Hepatocyte (in vitro differentiated cells): ENCODE measurements at regions not wholly inside any gene's neighbourhood (a gene's known extent, or its start where the extent isn't known, plus 50 kb on each side); places are given as distances from the start of the nearest gene placed in this dataset.

Experiments used
- DNase-seq: peaks from one replicate; pipeline ENCODE4 v3.0.0-alpha.2; 2016; ENCODE audit warnings: low spot score
- H2AFZ ChIP-seq: fragments of 200-600 bp; sonication (generic); 2 replicates; pipeline ENCODE4 v1.6.0; 2016; ENCODE audit warnings: antibody characterized with exemption, mild to moderate bottlenecking
- H3K27ac ChIP-seq: fragments of 200-600 bp; sonication (generic); 2 replicates; pipeline ENCODE4 v1.5.1; 2016; ENCODE audit warnings: mild to moderate bottlenecking
- H3K27me3 ChIP-seq: fragments of 200-600 bp; sonication (generic); 2 replicates; pipeline ENCODE4 v1.6.1; 2016
- H3K36me3 ChIP-seq: fragments of 200-600 bp; sonication (generic); replicated peaks from 2 replicates; pipeline ENCODE4 v1.5.1; 2016; ENCODE audit warnings: low read depth; ENCODE audit not compliant: insufficient read depth
- H3K4me1 ChIP-seq: fragments of 200-600 bp; sonication (generic); 2 replicates; pipeline ENCODE4 v1.5.1; 2016; ENCODE audit warnings: mild to moderate bottlenecking, moderate library complexity; ENCODE audit not compliant: insufficient read depth
- H3K4me2 ChIP-seq: fragments of 200-600 bp; sonication (generic); 2 replicates; pipeline ENCODE4 v1.6.0; 2016
- H3K4me3 ChIP-seq: fragments of 200-600 bp; sonication (generic); 2 replicates; pipeline ENCODE4 v1.5.1; 2016; ENCODE audit warnings: mild to moderate bottlenecking
- H3K79me2 ChIP-seq: fragments of 200-600 bp; sonication (generic); 2 replicates; pipeline ENCODE4 v1.6.0; 2017; ENCODE audit warnings: mild to moderate bottlenecking
- H3K9me2 ChIP-seq: fragments of 200-600 bp; sonication (generic); replicated peaks from 2 replicates; pipeline ENCODE4 v1.6.0; 2017; ENCODE audit warnings: mild to moderate bottlenecking; ENCODE audit not compliant: insufficient read depth
- H3K9me3 ChIP-seq: fragments of 200-600 bp; sonication (generic); 2 replicates; pipeline ENCODE4 v1.5.1; 2016; ENCODE audit warnings: low read depth, mild to moderate bottlenecking
- H4K20me1 ChIP-seq: fragments of 200-600 bp; sonication (generic); 2 replicates; pipeline ENCODE4 v1.6.0; 2016; ENCODE audit warnings: mild to moderate bottlenecking; ENCODE audit not compliant: insufficient read depth, poor library complexity, severe bottlenecking
- CTCF ChIP-seq: fragments of 200-600 bp; sonication (generic); IDR thresholded peaks from 2 replicates; pipeline ENCODE4 v1.5.1; 2016; ENCODE audit warnings: antibody characterized with exemption, mild to moderate bottlenecking; ENCODE audit not compliant: poor library complexity
- EZH2 ChIP-seq: fragments of 200-600 bp; sonication (generic); IDR thresholded peaks from 2 replicates; pipeline ENCODE4 v1.6.1; 2016; ENCODE audit warnings: antibody characterized with exemption, mild to moderate bottlenecking, borderline replicate concordance
- EZH2phosphoT487 ChIP-seq: fragments of 200-600 bp; sonication (generic); IDR thresholded peaks from one replicate; pipeline ENCODE4 v1.6.1; 2018; ENCODE audit warnings: antibody characterized with exemption, mild to moderate bottlenecking, low read depth, moderate library complexity; ENCODE audit not compliant: unreplicated experiment, severe bottlenecking
- WGBS: methylation state at CpG from one replicate; pipeline ENCODE4 v1.1.6; 2016; ENCODE audit warnings: low lambda C conversion rate; ENCODE audit errors: missing lambda C conversion rate; 5-methylcytosine and 5-hydroxymethylcytosine counted together

- TF ChIP-seq CTCF, result no peak
- no peak for TF ChIP-seq EZH2
- TF ChIP-seq EZH2phosphoT487, result no peak
- WGBS, result 90% methylated on average over 1 of the region's 1 CpG
These were observed 254.4 kb downstream of the PPARGC1A start for GRCh38 chr4:23635468-23635867.

GRCh38 chr4:23631255-23631950 is 258.4 kb downstream of the PPARGC1A start:
- Histone ChIP-seq H2AFZ (no peak overlapping the region), H3K27ac (no peak overlapping the region), H4K20me1 (no peaks in the 10 kb centered on the region), H3K4me2 (no peak overlapping the region), H3K79me2 (no peaks in the 10 kb centered on the region), H3K9me2 (no peaks in the 10 kb centered on the region), H3K4me1 (no peaks in the 10 kb centered on the region), H3K27me3 (no peaks in the 10 kb centered on the region), H3K4me3 (no peak overlapping the region), H3K36me3 (no peaks in the 10 kb centered on the region), H3K9me3 (no peaks in the 10 kb centered on the region)
- WGBS, result 66% methylated on average over 4 of the region's 4 CpGs
- no peak for TF ChIP-seq EZH2
- no peak for TF ChIP-seq CTCF
- no peak for TF ChIP-seq EZH2phosphoT487
- DNase-seq, result no peak

More at GRCh38 chr4:23635468-23635867, 254.4 kb downstream of the PPARGC1A start:
- Histone ChIP-seq H4K20me1 (no peaks in the 10 kb centered on the region), H3K9me3 (no peaks in the 10 kb centered on the region), H3K9me2 (no peaks in the 10 kb centered on the region), H3K79me2 (no peaks in the 10 kb centered on the region), H3K4me3 (no peak overlapping the region), H2AFZ (no peak overlapping the region), H3K4me2 (no peak overlapping the region), H3K36me3 (no peaks in the 10 kb centered on the region), H3K27me3 (no peaks in the 10 kb centered on the region), H3K27ac (no peak overlapping the region), H3K4me1 (no peaks in the 10 kb centered on the region)
- no peak for DNase-seq

GRCh38 chr4:23630110-23630509 is 259.7 kb downstream of the PPARGC1A start:
- Histone ChIP-seq H3K9me2 (no peaks in the 10 kb centered on the region), H3K9me3 (no peaks in the 10 kb centered on the region), H3K79me2 (no peaks in the 10 kb centered on the region), H3K4me2 (no peak overlapping the region), H3K36me3 (no peaks in the 10 kb centered on the region), H3K4me3 (no peak overlapping the region), H2AFZ (no peak overlapping the region), H4K20me1 (no peaks in the 10 kb centered on the region), H3K27me3 (no peaks in the 10 kb centered on the region), H3K27ac (no peak overlapping the region), H3K4me1 (no peaks in the 10 kb centered on the region)
- TF ChIP-seq EZH2, result no peak
- no peak for TF ChIP-seq EZH2phosphoT487
- TF ChIP-seq CTCF, result no peak
- no peak for DNase-seq

- Histone ChIP-seq H3K4me2 (no peak overlapping the region), H3K27ac (no peak overlapping the region), H3K36me3 (no peaks in the 10 kb centered on the region), H3K9me2 (no peaks in the 10 kb centered on the region), H3K4me3 (no peak overlapping the region), H3K4me1 (no peaks in the 10 kb centered on the region), H3K27me3 (no peaks in the 10 kb centered on the region), H4K20me1 (no peaks in the 10 kb centered on the region), H2AFZ (no peak overlapping the region), H3K9me3 (no peaks in the 10 kb centered on the region), H3K79me2 (no peaks in the 10 kb centered on the region)
- 61% methylated on average over 2 of the region's 2 CpGs for WGBS
- no peak for DNase-seq
- TF ChIP-seq CTCF, result no peak
- no peak for TF ChIP-seq EZH2phosphoT487
- TF ChIP-seq EZH2, result no peak
These were observed 260.4 kb downstream of the PPARGC1A start for GRCh38 chr4:23629421-23629820.
